Esophagus squamous epithelium (tissue), 5 donors: ENCODE measurements at regions not wholly inside any gene's neighbourhood (a gene's known extent, or its start where the extent isn't known, plus 50 kb on each side); places are given as distances from the start of the nearest gene placed in this dataset.

Experiments
- DNase-seq: peaks from one replicate; lab custom pipeline; 2025; lab: John Stamatoyannopoulos, UW
- H3K27ac ChIP-seq, 4 donors: fragments of 200-600 bp; sonication (generic); one replicate each; pipeline ENCODE4 v1.5.1; 2016 to 2019; ENCODE audit warnings: mild to moderate bottlenecking in 1 of 4
- H3K27me3 ChIP-seq, 4 donors: fragments of 200-600 bp; sonication (generic); 1 replicate in 3 of 4; 2 replicates in 1 of 4; pipeline versions ENCODE4 v1.5.1 to v1.6.0; 2017 to 2021; ENCODE audit warnings: antibody characterized with exemption in 1 of 4
- H3K36me3 ChIP-seq, 3 donors: fragments of 200-600 bp; sonication (generic); one replicate each; pipeline ENCODE4 v1.5.1; 2016 to 2019
- H3K4me1 ChIP-seq, 3 donors: fragments of 200-600 bp; sonication (generic); one replicate each; pipeline ENCODE4 v1.5.1; 2017 to 2019
- H3K4me3 ChIP-seq, 4 donors: fragments of 200-600 bp; sonication (generic); 1 replicate in 3 of 4; 2 replicates in 1 of 4; pipeline ENCODE4 v1.5.1; 2016 to 2019; ENCODE audit warnings: mild to moderate bottlenecking in 2 of 4, moderate library complexity in 1 of 4
- H3K9me3 ChIP-seq, 3 donors: fragments of 200-600 bp; sonication (generic); one replicate each; pipeline ENCODE4 v1.5.1; 2016 to 2019
- POLR2A ChIP-seq, 4 donors: fragments of 450-650 bp; IDR thresholded peaks; one replicate each; pipeline ENCODE4 v1.6.1; 2017; ENCODE audit warnings: antibody characterized with exemption in 4 of 4, mild to moderate bottlenecking in 4 of 4, moderate library complexity in 3 of 4
- WGBS, 2 donors: methylation state at CpG; one replicate each; pipeline ENCODE4 v1.1.5; 2018; 5-methylcytosine and 5-hydroxymethylcytosine counted together
- intact Hi-C: fragments of 100-400 bp; cut with DNase I; formaldehyde crosslinking; loops from one replicate; pipeline ENCODE4 v1.15.0; 2022
- TF ChIP-seq, protein P1 (sequence below), 6 experiments: fragments of 450-650 bp in 4 of 6; fragments of 200-600 bp in 2 of 6; sonication (generic) in 2 of 6; IDR thresholded peaks; one replicate each; pipeline ENCODE4 v1.5.1; 2016 to 2019; ENCODE audit warnings: antibody characterized with exemption in 6 of 6, mild to moderate bottlenecking in 4 of 6, moderate library complexity in 4 of 6
- donor health status: DM: yes; HTN: yes; CAD: no.

DNA sequence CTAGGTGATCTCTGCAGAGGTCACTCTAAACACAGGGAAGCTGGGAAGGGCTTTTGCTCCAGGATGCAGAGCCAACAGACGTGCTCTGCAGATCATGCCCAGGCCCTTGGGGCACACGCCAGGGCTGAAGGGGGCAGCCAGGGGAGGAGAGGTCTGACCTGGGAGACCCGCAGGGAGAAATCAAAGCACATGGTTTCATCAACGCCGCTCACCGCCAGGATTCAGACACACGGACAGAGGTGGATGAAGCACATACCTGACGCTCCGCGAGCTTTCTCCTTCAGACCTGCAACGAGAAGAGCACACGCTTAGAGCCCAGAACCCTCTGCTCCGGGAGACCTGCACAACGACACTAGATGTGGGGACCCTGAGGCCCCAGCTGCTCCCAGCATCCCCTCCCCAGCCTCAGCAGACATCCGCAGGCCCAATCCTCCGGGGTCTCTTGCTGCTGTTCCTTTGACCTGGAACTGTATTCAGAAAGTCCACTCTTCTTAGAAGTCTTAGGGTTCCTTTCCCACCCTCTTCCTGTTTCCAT, 90.7 kb upstream of the IQSEC1 start:
- Histone ChIP-seq H3K27me3 (peaks cover 0 to 14% (median 0%) of the 10 kb centered on the region in 4 donors), H3K4me3 (no peak overlapping the region), H3K27ac (no peak overlapping the region), H3K36me3 (no peaks in the 10 kb centered on the region), H3K4me1 (no peaks in the 10 kb centered on the region), H3K9me3 (no peaks in the 10 kb centered on the region)
- intact Hi-C loops = no loop called here
- TF ChIP-seq, protein P1, sequence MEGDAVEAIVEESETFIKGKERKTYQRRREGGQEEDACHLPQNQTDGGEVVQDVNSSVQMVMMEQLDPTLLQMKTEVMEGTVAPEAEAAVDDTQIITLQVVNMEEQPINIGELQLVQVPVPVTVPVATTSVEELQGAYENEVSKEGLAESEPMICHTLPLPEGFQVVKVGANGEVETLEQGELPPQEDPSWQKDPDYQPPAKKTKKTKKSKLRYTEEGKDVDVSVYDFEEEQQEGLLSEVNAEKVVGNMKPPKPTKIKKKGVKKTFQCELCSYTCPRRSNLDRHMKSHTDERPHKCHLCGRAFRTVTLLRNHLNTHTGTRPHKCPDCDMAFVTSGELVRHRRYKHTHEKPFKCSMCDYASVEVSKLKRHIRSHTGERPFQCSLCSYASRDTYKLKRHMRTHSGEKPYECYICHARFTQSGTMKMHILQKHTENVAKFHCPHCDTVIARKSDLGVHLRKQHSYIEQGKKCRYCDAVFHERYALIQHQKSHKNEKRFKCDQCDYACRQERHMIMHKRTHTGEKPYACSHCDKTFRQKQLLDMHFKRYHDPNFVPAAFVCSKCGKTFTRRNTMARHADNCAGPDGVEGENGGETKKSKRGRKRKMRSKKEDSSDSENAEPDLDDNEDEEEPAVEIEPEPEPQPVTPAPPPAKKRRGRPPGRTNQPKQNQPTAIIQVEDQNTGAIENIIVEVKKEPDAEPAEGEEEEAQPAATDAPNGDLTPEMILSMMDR (IDR thresholded peaks at IDR 0.05) = no peak
- TF ChIP-seq POLR2A (IDR thresholded peaks at IDR 0.05) = no peak
- DNase-seq = no peak
- WGBS, 2 donors = 73 to 96% methylated on average over 11 to 12 of the region's 16 CpGs

DNA sequence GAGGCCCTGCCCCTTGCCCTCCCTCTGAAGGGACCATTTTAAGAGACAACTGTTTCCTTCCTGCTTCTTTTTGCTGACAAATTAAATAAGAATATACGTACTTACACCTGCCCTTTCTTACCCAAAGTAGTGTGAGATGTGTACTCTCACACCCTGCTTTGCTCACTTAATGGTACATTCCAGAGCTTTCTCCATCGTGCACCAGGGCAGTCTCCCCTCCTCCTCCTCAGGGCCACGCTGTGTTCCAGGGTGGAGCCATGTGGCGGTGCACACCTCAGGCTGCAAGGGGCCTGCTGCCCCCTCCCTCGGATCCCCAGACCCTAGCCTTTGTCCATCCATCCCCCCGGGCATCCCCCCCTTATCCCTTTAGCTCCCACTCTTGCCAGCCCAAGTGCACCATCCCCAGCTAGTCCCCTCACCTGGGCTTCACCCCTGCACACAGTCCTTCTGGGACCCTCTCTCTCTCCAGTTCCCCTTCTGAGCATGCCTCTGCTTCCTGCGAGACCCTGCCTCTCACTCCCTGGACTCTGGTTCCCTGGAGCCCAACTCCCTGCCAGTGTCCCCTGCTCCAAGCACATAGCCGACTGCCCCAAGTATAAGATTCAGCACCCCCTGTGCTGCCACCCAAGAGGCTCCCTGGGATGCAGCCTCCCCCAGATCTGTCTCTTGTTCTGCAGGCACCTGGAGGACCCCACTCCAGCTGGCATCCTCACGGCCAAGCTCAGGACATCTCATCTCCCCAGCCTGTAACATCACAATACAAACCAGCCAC, 89.5 kb upstream of the IQSEC1 start:
- Histone ChIP-seq H3K4me1 (no peaks in the 10 kb centered on the region), H3K36me3 (no peaks in the 10 kb centered on the region), H3K9me3 (no peaks in the 10 kb centered on the region), H3K4me3 (no peak overlapping the region), H3K27ac (no peak overlapping the region), H3K27me3 (peaks cover 0 to 12% (median 0%) of the 10 kb centered on the region in 4 donors)
- TF ChIP-seq, protein P1 (IDR thresholded peaks at IDR 0.05) = no peak
- intact Hi-C loops = no loop called here
- DNase-seq = no peak
- 64% methylated on average over 7 of the region's 9 CpGs for WGBS, 2 donors

DNA sequence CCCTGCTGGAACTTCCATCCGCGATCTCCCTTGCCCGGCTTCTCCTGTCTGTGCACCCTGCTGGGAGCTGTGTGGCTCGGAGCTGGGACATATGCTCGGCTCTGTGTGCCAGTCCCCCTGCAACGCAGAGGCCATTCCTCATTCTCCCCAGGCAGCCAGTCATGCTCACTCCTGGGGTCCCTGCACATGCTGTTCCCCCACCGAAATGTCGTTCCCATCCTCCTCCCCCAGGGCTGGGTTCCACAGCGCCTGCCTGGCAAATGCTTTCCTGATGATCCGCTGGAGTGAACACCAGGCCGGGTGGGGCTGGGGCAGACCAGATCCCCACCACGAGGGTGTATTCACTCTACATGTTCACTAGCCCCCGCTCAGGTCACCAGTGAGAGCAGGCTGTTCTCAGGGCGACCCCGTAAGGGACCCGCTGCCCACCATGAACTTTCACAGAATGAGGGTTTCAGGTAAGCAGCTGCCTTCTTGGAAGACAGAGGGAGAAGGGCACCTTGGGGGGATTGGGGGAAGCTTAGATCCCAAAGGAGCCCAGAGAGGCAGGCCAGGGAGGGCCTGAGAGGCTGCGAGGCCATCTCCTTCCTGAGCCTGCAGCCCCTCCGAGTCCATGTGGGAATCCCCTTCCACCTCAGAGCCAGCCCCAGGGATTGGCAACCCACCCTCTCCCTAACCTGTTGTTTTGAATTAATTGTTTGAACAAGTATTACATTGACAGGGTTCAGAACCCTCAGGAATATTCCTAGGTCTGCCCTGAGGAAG, 88.7 kb upstream of the IQSEC1 start:
- WGBS, 2 donors = 87 to 94% methylated on average over 8 to 10 of the region's 18 CpGs
- intact Hi-C loops = no loop called here

DNA sequence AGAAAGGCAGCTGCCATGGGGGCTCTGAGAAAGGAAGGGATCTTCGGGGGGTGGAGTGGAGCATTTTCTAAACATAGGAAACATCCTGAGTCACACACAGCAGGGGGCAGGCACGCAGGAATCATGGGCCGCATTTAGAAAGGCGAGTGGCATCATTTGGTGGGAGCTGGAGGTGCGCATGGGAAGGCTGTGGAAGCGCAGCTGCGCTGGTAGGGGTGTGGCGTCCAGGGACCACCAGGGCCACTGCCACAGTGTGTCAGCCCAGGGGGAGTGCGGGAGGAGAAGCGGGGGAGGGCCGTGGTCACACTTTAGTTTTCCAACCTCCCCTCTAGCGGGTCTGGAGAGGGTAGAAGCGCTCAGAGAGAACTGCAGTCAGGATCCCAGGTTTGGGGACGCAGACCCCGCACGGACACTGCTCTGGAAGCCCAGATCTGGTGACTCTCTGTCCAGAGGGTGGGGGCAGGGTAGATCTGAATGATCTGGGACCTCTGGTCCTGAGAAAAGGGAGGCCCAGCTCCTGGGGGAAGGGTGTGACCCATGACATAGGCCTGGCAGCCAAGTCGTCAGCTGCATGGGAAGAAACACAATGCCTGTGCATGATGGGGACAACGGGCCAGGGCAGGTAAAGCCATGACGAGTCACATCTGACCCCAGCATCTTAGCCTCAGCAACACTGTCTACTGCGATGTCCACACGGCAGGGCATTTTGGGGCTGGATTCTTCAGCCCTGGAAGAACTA, 88.0 kb upstream of the IQSEC1 start:
- intact Hi-C loops = no loop called here
- no peak for DNase-seq

More for the DNA sequence above, 88.7 kb upstream of the IQSEC1 start:
- TF ChIP-seq, protein P1 (IDR thresholded peaks at IDR 0.05) = no peak
- no peak for TF ChIP-seq POLR2A (IDR thresholded peaks at IDR 0.05)
- peaks cover 0 to 7% (median 0%) of the 10 kb centered on the region in 4 donors for H3K27me3 ChIP-seq
- H3K9me3 ChIP-seq = no peaks in the 10 kb centered on the region
- no peak for DNase-seq
- no peaks in the 10 kb centered on the region for H3K4me1 ChIP-seq
- no peak overlapping the region for H3K4me3 ChIP-seq
- H3K36me3 ChIP-seq = no peaks in the 10 kb centered on the region
- H3K27ac ChIP-seq = no peak overlapping the region

More for the DNA sequence above, 88.0 kb upstream of the IQSEC1 start:
- peaks cover 0 to 7% (median 3%) of the 10 kb centered on the region in 3 donors for H3K9me3 ChIP-seq
- no peak overlapping the region for H3K27ac ChIP-seq
- no peak overlapping the region for H3K4me3 ChIP-seq
- peaks cover 0 to 7% (median 0%) of the 10 kb centered on the region in 4 donors for H3K27me3 ChIP-seq
- WGBS, 2 donors = 64 to 85% methylated on average over 13 to 20 of the region's 21 CpGs
- H3K4me1 ChIP-seq = no peaks in the 10 kb centered on the region
- no peaks in the 10 kb centered on the region for H3K36me3 ChIP-seq
- TF ChIP-seq POLR2A (IDR thresholded peaks at IDR 0.05) = no peak
- TF ChIP-seq, protein P1 (IDR thresholded peaks at IDR 0.05) = no peak
